HepG2 (cell line): ENCODE measurements at regions not wholly inside any gene's neighbourhood (a gene's known extent, or its start where the extent isn't known, plus 50 kb on each side); places are given as distances from the start of the nearest gene placed in this dataset.

ENCODE experiments used
- ATAC-seq: fragments of 200-7000 bp; cut with Tn5 transposase; 3 replicates; pipeline ENCODE4 v1.9.1; 2020; ENCODE audit warnings: mild to moderate bottlenecking, moderate library complexity
- BruUV-seq: library from RNA; stranded (reverse); fragments of 400-500 nt; replicated peaks from 2 replicates; lab custom pipeline; 2021; lab: Mats Ljungman, UMichigan
- CTCF ChIA-PET: fragments of 300-600 bp; formaldehyde crosslinking; extraction: SDS; loops from one replicate; lab custom pipeline; 2021; ENCODE audit warnings: low total read pairs, inconsistent platforms, low intra/inter-chr PET ratio; lab: Yijun Ruan, JAX
- POLR2A ChIA-PET: fragments of 350-600 bp; sonication (Branson Sonifier 250); formaldehyde crosslinking; loops from one replicate; lab custom pipeline; 2020; ENCODE audit warnings: antibody characterized with exemption, inconsistent platforms; lab: Yijun Ruan, JAX
- DNase-seq: peaks from one replicate; pipeline ENCODE4 v3.0.0-alpha.2; 2015; ENCODE audit warnings: low spot score
- FAIRE-seq: peaks from 3 replicates; lab custom pipeline; 2011; peaks lifted over from hg19 to GRCh38; lab: Jason Lieb, UNC
- H2AFZ ChIP-seq: one replicate; pipeline ENCODE4 v1.6.1; 2011; ENCODE audit warnings: low read length, inconsistent platforms
- H3K27ac ChIP-seq: fragments of 300-600 bp; 3 replicates; pipeline ENCODE4 v1.8.0; 2011; ENCODE audit warnings: mixed run types, mild to moderate bottlenecking, mixed read lengths, low read length, inconsistent platforms; ENCODE audit not compliant: insufficient read depth; ENCODE audit errors: extremely low read length
- H3K27me3 ChIP-seq, 2 experiments: fragments of 200-600 bp in 1 of 2; 2 replicates in 1 of 2; 3 replicates in 1 of 2; pipeline versions ENCODE4 v1.6.0 to v1.8.0; 2011; ENCODE audit warnings: low read length in 2 of 2, mild to moderate bottlenecking in 2 of 2, moderate library complexity in 2 of 2, inconsistent platforms in 1 of 2; ENCODE audit not compliant: insufficient read depth in 2 of 2, control insufficient read depth in 1 of 2
- H3K36me3 ChIP-seq, 2 experiments: fragments of 200-600 bp in 1 of 2; replicated peaks in 1 of 2; 2 replicates in 1 of 2; 3 replicates in 1 of 2; pipeline versions ENCODE4 v1.5.1 to v1.8.0; 2011; ENCODE audit warnings: low read length in 2 of 2, inconsistent platforms in 1 of 2; ENCODE audit not compliant: insufficient read depth in 2 of 2, control insufficient read depth in 1 of 2
- H3K4me1 ChIP-seq: 2 replicates; pipeline ENCODE4 v1.5.1; 2012; ENCODE audit warnings: low read length, inconsistent platforms; ENCODE audit not compliant: insufficient read depth
- H3K4me2 ChIP-seq: 2 replicates; pipeline ENCODE4 v1.6.0; 2011; ENCODE audit warnings: low read depth, low read length, inconsistent platforms
- H3K4me3 ChIP-seq, 3 experiments: fragments of 200-600 bp in 1 of 3; sonication (generic), shearing (Covaris generic) in 1 of 3; replicated peaks in 1 of 3; 2 replicates each; pipeline ENCODE4 v1.5.1; 2011 to 2016; ENCODE audit warnings: low read length in 3 of 3, inconsistent platforms in 2 of 3, low read depth in 2 of 3, mild to moderate bottlenecking in 2 of 3, control low read depth in 1 of 3, mixed read lengths in 1 of 3; ENCODE audit not compliant: insufficient read depth in 1 of 3
- H3K79me2 ChIP-seq: one replicate; pipeline ENCODE4 v1.6.1; 2011; ENCODE audit warnings: low read length, inconsistent platforms; ENCODE audit not compliant: insufficient read depth
- H3K9ac ChIP-seq: 2 replicates; pipeline ENCODE4 v1.6.0; 2011; ENCODE audit warnings: mild to moderate bottlenecking, low read depth, low read length, inconsistent platforms; ENCODE audit not compliant: insufficient read depth
- H3K9me3 ChIP-seq: 2 replicates; pipeline ENCODE4 v1.5.1; 2012; ENCODE audit warnings: mild to moderate bottlenecking, low read length
- H4K20me1 ChIP-seq: 2 replicates; pipeline ENCODE4 v1.6.0; 2011; ENCODE audit warnings: inconsistent platforms, mild to moderate bottlenecking, low read length, moderate library complexity; ENCODE audit not compliant: insufficient read depth
- FOXA1 ChIP-seq, 2 experiments: fragments of 450-650 bp in 1 of 2; sonication (generic) in 1 of 2; formaldehyde crosslinking in 1 of 2; IDR thresholded peaks; 2 replicates each; pipeline versions ENCODE4 v1.4.0 to v1.6.1; 2016 to 2020; ENCODE audit warnings: missing genetic modification reagents in 1 of 2
- MYPOP ChIP-seq: sonication (generic); formaldehyde crosslinking; IDR thresholded peaks from 2 replicates; pipeline ENCODE4 v1.8.1; 2023; ENCODE audit warnings: mild to moderate bottlenecking, moderate library complexity, missing genetic modification reagents
- TGIF2 ChIP-seq: IDR thresholded peaks from 2 replicates; pipeline ENCODE4 v1.6.1; 2016; ENCODE audit warnings: control low read depth, missing compliant biosample characterization
- ZBTB26 ChIP-seq: IDR thresholded peaks from 2 replicates; pipeline ENCODE4 v1.6.1; 2016; ENCODE audit warnings: missing compliant biosample characterization, missing genetic modification reagents, borderline replicate concordance
- ZNF160 ChIP-seq: sonication (generic); formaldehyde crosslinking; IDR thresholded peaks from 2 replicates; pipeline ENCODE4 v1.8.0; 2022; ENCODE audit warnings: mild to moderate bottlenecking, inconsistent platforms, missing genetic modification reagents
- ZNF350 ChIP-seq: sonication (generic); formaldehyde crosslinking; IDR thresholded peaks from 2 replicates; pipeline ENCODE4 v1.4.0; 2020; ENCODE audit warnings: mild to moderate bottlenecking, low read depth, missing genetic modification reagents, borderline replicate concordance
- ZNF652 ChIP-seq: IDR thresholded peaks from 2 replicates; pipeline ENCODE4 v1.6.1; 2016; ENCODE audit warnings: low read depth, borderline replicate concordance
- WGBS: methylation state at CpG from one replicate; pipeline ENCODE4 v1.1.6; 2017; ENCODE audit warnings: low lambda C conversion rate; 5-methylcytosine and 5-hydroxymethylcytosine counted together
- in situ Hi-C: cut with HindIII; loops from 2 replicates; pipeline ENCODE4 v1.10.0; 2017; ENCODE audit warnings: low pct_unique_long_range_greater_than_20kb; ENCODE audit not compliant: extremely low pct_ligation_motif_present
- intact Hi-C: fragments of 100-400 bp; cut with micrococcal nuclease; formaldehyde crosslinking; loops from one replicate; pipeline ENCODE4 v1.10.0; 2022; ENCODE audit not compliant: unreplicated experiment
- TF ChIP-seq, protein P1 (sequence below): sonication (generic); formaldehyde crosslinking; IDR thresholded peaks from 2 replicates; pipeline ENCODE4 v1.4.0; 2020; ENCODE audit warnings: missing genetic modification reagents
- TF ChIP-seq, protein P2 (sequence below): sonication (generic); formaldehyde crosslinking; IDR thresholded peaks from 2 replicates; pipeline ENCODE4 v1.9.0; 2022; ENCODE audit warnings: missing genetic modification reagents, mild to moderate bottlenecking, borderline replicate concordance

GRCh38 chr2:45272549-45273265 is 263.5 kb upstream of the SIX2 start (continued):
- TF ChIP-seq, protein P1, sequence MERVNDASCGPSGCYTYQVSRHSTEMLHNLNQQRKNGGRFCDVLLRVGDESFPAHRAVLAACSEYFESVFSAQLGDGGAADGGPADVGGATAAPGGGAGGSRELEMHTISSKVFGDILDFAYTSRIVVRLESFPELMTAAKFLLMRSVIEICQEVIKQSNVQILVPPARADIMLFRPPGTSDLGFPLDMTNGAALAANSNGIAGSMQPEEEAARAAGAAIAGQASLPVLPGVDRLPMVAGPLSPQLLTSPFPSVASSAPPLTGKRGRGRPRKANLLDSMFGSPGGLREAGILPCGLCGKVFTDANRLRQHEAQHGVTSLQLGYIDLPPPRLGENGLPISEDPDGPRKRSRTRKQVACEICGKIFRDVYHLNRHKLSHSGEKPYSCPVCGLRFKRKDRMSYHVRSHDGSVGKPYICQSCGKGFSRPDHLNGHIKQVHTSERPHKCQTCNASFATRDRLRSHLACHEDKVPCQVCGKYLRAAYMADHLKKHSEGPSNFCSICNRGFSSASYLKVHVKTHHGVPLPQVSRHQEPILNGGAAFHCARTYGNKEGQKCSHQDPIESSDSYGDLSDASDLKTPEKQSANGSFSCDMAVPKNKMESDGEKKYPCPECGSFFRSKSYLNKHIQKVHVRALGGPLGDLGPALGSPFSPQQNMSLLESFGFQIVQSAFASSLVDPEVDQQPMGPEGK (CRISPR knock-in tag), result peak; percentile 74
- TF ChIP-seq ZNF652 (CRISPR knock-in tag) (peak; percentile 64; the same call in 1 of the 2 replicates), ZNF350 (CRISPR knock-in tag) (no peak), ZBTB26 (no peak), MYPOP (CRISPR knock-in tag) (0 out of 2 replicates have a peak, but pooled peaks have one; percentile 29)

- Histone ChIP-seq H3K79me2 (no peaks in the 10 kb centered on the region), H3K27me3 (peaks cover 0 to 15% of the 10 kb centered on the region in 2 experiments; a peak in 2 of 5 replicates), H3K4me1 (peaks cover 68% of the 10 kb centered on the region), H3K9ac (no peak overlapping the region), H2AFZ (no peak overlapping the region), H4K20me1 (no peaks in the 10 kb centered on the region), H3K4me2 (no peak overlapping the region), H3K27ac (no peak overlapping the region), H3K36me3 (no peaks in the 10 kb centered on the region), H3K4me3 (no peak overlapping the region), H3K9me3 (no peaks in the 10 kb centered on the region)
- in situ Hi-C loops (no loop called here), intact Hi-C loops (no loop called here)
- CTCF ChIA-PET, result no interaction called here
- TF ChIP-seq TGIF2 (CRISPR knock-in tag) (0 out of 2 replicates have a peak, but pooled peaks have one; percentile 40), FOXA1 (IDR thresholded peaks at IDR 0.05) (no peak), FOXA1 (CRISPR knock-in tag; IDR thresholded peaks at IDR 0.05) (peak; percentile 29; the same call in 1 of the 2 replicates), ZNF160 (CRISPR knock-in tag) (no peak)
- TF ChIP-seq, protein P2, sequence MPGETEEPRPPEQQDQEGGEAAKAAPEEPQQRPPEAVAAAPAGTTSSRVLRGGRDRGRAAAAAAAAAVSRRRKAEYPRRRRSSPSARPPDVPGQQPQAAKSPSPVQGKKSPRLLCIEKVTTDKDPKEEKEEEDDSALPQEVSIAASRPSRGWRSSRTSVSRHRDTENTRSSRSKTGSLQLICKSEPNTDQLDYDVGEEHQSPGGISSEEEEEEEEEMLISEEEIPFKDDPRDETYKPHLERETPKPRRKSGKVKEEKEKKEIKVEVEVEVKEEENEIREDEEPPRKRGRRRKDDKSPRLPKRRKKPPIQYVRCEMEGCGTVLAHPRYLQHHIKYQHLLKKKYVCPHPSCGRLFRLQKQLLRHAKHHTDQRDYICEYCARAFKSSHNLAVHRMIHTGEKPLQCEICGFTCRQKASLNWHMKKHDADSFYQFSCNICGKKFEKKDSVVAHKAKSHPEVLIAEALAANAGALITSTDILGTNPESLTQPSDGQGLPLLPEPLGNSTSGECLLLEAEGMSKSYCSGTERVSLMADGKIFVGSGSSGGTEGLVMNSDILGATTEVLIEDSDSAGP, result 0 out of 2 replicates have a peak, but pooled peaks have one; percentile 18
- POLR2A ChIA-PET, result interaction anchor here (1.1 kb wide), 1 partner anchor 62 kb away, joined by 3 read pairs; no protein-coding TSS in a partner anchor
- ATAC-seq, result no peak
- 30% methylated on average over 7 of the region's 7 CpGs for WGBS
- DNase-seq, result no peak
- no TSS peak for BruUV-seq
- no peak for FAIRE-seq
These were observed 260.0 kb upstream of the SIX2 start for GRCh38 chr2:45269149-45269793.
